GM23248 (cell line): ENCODE measurements at regions not wholly inside any gene's neighbourhood (a gene's known extent, or its start where the extent isn't known, plus 50 kb on each side); places are given as distances from the start of the nearest gene placed in this dataset.

Source experiments
- EZH2 ChIP-seq: fragments of 200-600 bp; sonication (generic); IDR thresholded peaks from 2 replicates; pipeline ENCODE4 v1.6.1; 2018; ENCODE audit warnings: antibody characterized with exemption, mild to moderate bottlenecking; ENCODE audit not compliant: insufficient read depth, poor library complexity, severe bottlenecking
- EZH2phosphoT487 ChIP-seq: fragments of 200-600 bp; sonication (generic); IDR thresholded peaks from 2 replicates; pipeline ENCODE4 v1.6.1; 2018; ENCODE audit warnings: antibody characterized with exemption, moderate library complexity, mild to moderate bottlenecking, low read depth; ENCODE audit not compliant: insufficient read depth

DNA sequence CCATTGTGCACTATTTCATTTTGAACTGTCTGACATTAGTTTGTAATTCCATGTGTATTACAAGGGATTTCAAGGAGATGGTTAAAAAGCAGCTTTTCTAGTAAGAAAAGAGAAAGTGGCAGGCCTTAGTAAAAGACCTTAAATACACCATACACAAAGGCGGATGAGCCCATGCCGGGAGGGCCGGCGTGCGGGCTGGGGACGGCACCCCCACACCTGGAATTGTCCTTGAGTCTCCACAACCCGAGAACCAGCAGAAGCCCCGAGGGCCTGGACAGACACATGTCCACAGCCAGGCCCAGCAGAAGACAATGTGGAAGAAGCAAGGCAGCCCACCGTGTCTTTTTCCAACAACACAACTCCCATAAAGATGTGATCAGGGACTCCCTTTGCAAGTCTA lies 123.7 kb upstream of the TCERG1L start:
- TF ChIP-seq EZH2phosphoT487, result no peak
- no peak for TF ChIP-seq EZH2
